ENCODE measurements at regions not wholly inside any gene's neighbourhood (a gene's known extent, or its start where the extent isn't known, plus 50 kb on each side); places are given as distances from the start of the nearest gene placed in this dataset.

DNA sequence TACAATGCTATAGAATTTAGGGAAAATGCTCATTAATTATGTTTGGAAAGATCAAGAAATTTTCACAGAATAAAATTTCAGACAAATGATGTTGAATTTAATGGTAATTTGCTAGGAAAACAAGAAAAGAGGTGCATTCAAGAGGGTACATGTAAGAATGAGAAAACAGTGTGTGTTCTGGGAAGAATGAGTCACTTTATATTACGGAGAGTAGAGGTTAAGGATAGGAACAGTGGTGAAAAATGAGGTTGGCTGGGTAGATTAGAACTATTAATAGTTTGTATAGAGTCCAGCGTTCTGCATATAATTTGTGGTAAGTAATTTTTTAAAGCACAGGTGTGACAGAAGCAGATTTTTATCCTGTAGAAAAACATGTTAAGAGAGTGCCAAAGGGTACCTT lies 336.7 kb upstream of the MBL2 start:
- TF ChIP-seq GATA2 (IDR thresholded peaks at IDR 0.05; ENCODE audit: low read depth, low read length): no peak
- no peak for TF ChIP-seq GATA3 (IDR thresholded peaks at IDR 0.05; ENCODE audit: low read depth, low read length)

DNA sequence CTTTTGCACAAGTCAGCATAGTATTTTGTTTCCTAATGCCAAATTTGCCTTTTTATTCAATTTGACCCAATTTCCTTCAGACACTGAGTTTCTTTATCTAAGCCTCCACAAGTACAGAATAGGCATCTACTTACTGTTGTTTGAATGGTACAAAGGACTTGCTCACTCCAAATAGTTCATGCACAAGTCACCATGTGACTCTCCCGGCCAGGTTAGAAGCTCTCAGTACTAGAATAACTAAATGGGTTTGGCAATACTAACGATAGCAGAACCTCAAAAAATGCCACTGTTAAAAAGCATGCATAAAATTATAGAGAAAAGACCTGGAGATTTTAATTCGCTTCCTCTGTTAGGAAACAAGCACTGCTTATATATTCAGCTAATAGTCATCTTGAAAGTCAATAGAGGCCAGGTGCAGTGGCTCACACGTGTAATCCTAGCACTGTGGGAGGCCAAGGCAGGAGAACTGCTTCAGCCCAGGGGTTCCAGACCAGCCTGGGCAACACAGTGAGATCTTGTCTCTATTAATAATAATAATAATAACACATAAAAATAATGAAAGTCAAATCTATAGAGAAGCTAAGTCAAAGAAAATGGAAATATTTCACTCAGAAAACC lies 335.8 kb upstream of the MBL2 start:
- no peak for TF ChIP-seq GATA2 (IDR thresholded peaks at IDR 0.05; ENCODE audit: low read depth, low read length)
- TF ChIP-seq GATA3 (IDR thresholded peaks at IDR 0.05; ENCODE audit: low read depth, low read length): no peak

DNA sequence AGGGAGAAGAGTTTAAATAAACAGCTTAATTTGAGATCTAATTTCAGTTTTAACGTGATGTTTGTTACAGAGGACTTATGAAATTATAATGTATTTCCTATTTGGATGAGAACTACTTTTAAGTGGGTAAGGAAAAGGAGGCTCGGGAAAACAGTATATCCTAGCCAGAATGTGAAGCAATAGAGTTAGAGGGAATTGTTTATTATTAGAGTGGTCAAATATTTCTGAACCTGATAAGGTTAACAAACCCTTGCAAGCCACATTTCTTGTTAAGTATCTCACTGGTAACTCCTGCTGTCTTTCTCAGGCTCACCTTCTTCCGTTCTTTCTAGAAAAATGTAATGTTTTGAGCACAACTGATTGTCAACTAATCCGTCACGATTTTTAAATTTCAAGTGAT lies 335.1 kb upstream of the MBL2 start:
- TF ChIP-seq GATA3 (IDR thresholded peaks at IDR 0.05; ENCODE audit: low read depth, low read length) (no peak), GATA2 (IDR thresholded peaks at IDR 0.05; ENCODE audit: low read depth, low read length) (no peak)

DNA sequence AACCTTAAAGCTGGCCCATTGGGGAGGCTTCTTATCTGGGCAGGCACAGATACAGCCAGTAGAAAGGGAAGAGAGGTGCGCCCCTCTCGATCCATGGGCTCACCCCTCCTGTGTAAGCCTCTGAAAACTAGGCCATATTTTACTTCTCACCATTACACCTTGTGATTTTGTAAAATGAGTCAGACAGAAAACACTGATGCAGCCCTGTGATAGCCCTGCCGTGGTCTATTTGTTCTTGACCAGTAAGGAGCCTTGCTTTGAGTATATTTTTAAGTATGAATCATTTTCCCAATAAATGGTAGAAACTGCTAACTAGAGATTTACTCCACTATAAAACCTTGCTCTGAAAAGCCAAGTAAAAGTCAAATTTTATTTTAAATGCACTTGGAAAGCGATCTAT lies 329.8 kb upstream of the MBL2 start:
- TF ChIP-seq GATA3 (IDR thresholded peaks at IDR 0.05; ENCODE audit: low read depth, low read length): no peak
- no peak for TF ChIP-seq GATA2 (IDR thresholded peaks at IDR 0.05; ENCODE audit: low read depth, low read length)

DNA sequence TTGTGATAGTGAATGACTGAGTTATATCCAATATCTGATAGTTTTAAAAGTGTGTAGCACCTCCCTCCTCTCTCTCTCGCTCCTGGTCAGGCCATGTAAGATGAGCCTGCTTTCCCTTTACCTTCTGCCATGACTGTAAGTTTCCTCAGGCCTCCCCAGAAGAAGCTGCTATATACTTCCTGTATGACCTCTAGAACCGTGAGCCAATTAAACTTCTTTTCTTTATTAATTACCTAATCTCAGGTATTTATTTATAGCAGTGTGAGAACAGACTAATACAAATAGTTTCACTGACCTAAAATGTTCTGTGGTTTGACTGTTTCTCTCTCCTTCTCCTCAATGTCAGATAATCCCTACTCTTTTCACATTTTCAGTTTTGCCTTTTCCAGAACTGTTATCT lies 321.3 kb upstream of the MBL2 start:
- TF ChIP-seq GATA2 (IDR thresholded peaks at IDR 0.05; ENCODE audit: low read depth, low read length): no peak
- TF ChIP-seq GATA3 (IDR thresholded peaks at IDR 0.05; ENCODE audit: low read depth, low read length): no peak

DNA sequence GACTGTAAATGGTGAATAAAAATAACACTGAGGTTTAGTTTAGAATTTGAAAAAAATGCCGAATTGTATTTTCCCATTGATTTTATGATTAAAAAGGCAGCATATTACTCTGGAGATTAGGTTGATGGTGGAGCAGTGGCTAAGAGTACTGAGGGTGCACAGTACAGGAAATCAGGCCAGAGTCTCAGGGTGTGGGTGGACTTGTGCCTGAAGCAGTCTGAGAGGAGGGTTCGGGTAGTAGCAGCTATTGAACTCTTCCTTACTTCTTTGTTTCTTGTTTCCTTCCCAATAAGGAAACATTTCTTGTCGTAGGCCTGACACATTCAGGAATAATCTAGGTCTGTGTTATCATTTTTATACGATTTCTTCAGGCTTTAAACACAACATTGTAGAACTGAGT lies 319.0 kb upstream of the MBL2 start:
- TF ChIP-seq GATA3 (IDR thresholded peaks at IDR 0.05; ENCODE audit: low read depth, low read length): no peak
- TF ChIP-seq GATA2 (IDR thresholded peaks at IDR 0.05; ENCODE audit: low read depth, low read length): no peak

DNA sequence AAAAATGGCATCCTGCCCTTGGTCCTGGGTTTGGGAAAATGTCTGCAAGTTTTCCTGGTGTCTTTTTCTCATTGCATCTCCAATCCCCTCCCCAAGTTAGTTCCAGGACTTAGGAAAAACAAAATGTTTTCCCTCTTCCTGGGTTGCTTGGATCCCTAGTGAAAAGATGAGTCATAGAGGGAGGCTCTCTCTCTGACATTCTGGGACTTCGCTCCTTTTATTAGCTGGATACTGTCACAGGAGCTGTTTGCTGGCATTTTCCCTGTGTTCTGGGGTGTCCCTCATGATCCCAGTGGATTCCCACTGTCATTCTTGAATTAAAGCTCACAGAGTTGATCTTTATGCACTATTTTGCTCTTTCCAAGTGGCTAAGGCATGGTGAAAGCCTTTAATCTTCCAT lies 316.4 kb upstream of the MBL2 start:
- TF ChIP-seq GATA3 (IDR thresholded peaks at IDR 0.05; ENCODE audit: low read depth, low read length) (no peak), GATA2 (IDR thresholded peaks at IDR 0.05; ENCODE audit: low read depth, low read length) (no peak)

DNA sequence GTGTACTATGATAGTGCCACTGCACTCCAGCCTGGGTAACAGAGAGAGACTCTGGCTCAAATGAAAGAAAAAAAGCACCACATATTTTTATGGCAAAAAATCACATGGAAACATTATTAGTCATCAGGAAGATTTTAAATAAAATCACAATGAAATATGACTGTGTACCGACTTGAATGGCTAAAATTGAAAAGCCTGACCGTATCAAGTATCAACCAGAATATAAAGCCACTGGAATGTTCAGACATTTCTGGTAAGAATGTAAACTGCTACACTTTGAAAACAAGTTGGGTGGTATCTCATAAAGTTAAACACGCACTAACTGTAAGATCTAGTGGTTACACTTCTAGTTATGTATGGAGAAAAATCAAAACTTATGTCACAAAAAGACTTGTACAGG lies 306.7 kb upstream of the MBL2 start:
- TF ChIP-seq GATA3 (IDR thresholded peaks at IDR 0.05; ENCODE audit: low read depth, low read length) (no peak), GATA2 (IDR thresholded peaks at IDR 0.05; ENCODE audit: low read depth, low read length) (no peak)

DNA sequence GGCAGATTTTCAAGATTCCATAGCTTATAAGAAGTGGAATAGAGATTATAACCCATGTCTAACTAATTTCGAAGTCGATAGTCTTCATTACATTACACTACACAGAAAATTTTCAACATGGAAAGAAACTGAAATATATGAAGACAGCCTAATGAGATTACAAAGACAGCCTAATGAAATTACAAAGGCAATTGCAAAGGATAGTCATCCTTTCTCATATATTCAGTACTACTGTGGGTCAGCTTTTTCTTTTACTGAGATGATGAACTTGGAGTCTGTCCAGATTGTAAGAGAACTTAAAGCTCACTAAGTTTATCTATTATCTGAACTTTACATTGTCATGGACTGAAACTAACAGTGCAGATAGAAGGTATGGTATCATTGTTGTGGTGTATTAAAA lies 304.4 kb upstream of the MBL2 start:
- TF ChIP-seq GATA3 (IDR thresholded peaks at IDR 0.05; ENCODE audit: low read depth, low read length) (no peak), GATA2 (IDR thresholded peaks at IDR 0.05; ENCODE audit: low read depth, low read length) (no peak)

DNA sequence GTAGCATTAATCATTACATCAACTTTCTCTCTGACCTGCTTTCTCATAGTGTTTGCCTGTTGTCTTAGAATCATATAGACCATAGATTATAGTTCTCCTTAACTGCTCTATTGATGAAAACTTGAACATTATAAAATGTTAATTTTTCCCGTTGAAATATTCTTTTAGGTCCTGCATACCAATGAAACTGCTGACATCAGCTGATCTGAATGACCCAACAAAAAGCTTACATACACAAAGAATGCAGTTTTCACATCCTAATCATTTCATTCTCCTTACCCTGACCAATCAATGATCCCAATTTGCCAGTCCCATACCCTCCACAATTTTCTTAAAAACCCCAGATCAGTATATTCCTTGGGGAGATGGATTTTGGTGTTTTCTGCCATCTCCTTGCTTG lies 302.9 kb upstream of the MBL2 start:
- TF ChIP-seq GATA2 (IDR thresholded peaks at IDR 0.05; ENCODE audit: low read depth, low read length) (no peak), GATA3 (IDR thresholded peaks at IDR 0.05; ENCODE audit: low read depth, low read length) (no peak)

DNA sequence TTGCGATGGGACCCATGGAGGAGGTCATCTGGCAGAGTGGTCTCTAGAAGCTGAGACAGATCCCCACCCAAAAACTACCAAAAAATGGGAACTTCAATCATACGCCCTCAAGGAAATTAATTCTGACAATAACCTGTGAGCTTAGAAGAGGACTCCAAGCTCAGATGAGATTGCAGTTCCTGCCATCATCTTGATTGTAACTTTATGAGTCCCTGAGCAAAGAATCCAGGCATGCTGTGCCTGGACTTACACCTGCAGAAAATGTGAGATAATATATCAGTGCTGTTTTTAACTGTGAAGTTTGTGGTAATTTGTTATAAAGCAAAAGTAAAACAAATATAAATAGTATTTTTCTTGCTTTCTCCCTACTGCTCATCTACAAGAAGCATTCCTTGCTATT lies 299.6 kb upstream of the MBL2 start:
- TF ChIP-seq GATA2 (IDR thresholded peaks at IDR 0.05; ENCODE audit: low read depth, low read length) (no peak), GATA3 (IDR thresholded peaks at IDR 0.05; ENCODE audit: low read depth, low read length) (no peak)

DNA sequence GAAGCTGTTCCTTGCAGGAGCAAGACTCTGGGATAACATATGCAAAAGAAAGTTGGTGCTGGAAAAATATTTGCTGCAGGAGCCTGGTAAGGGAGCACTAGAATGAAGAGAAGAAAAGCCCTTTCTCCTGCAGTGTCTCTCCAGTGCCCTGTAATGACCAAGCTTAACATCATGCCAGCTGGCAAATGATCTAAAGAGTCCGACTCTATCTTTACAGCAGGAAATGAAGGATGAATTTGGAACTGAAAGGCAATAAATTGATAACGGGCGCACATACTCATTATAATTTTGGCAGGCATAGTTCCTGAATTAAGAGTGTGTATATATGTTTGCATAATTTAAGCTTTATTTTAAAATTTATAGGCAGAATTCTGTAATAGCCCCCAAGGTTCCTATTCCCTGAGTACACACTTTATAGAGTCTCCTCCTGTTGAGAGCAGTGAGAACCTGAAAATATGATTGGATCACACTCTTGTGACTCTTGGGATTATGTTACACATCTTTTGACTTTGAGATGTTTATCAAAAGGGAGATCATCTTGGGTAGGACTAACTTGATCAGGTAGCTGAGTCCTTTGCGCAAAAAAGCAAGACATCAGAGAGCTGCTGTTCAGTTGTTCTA lies 299.0 kb upstream of the MBL2 start:
- TF ChIP-seq GATA2 (IDR thresholded peaks at IDR 0.05; ENCODE audit: low read depth, low read length) (no peak), GATA3 (IDR thresholded peaks at IDR 0.05; ENCODE audit: low read depth, low read length) (no peak)

DNA sequence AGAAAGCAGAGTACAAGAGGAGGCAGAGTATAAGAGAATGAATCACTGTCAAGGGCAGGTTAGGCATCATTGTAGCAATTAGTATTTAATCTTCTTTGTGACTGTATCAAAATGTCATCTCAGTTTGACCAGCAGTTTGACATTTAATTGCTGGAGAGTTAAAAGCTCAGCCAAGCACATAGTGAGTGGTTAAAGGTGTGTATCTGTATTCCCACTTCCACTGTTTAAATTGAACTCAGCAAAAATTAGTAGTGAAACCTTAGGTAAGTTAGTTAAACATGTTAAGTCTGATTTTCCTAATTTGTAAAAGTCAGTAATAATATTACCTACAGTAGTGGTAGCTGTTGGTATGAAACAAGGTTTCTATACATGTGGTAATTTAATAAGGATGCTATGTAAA lies 296.4 kb upstream of the MBL2 start:
- TF ChIP-seq GATA3 (IDR thresholded peaks at IDR 0.05; ENCODE audit: low read depth, low read length) (no peak), GATA2 (IDR thresholded peaks at IDR 0.05; ENCODE audit: low read depth, low read length) (no peak)

DNA sequence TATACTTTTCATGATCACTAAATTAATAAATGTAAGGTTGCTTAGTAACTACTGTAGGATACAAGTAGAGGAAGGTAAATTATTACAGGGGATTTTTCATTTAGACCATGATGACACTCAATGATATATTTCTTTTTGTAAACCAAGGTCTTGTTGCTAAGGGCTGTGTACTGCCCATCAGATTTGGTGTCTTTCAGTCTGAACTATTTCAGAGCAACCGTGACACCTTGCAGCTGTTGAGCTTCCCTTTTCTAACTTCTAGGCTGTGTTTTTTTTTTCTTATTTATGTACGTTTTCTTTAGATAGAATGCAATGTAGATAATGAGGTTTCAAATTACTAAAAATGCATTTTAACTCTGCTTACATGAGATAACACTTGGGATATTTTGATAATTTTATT lies 292.0 kb upstream of the MBL2 start:
- no peak for TF ChIP-seq GATA3 (IDR thresholded peaks at IDR 0.05; ENCODE audit: low read depth, low read length)
- TF ChIP-seq GATA2 (IDR thresholded peaks at IDR 0.05; ENCODE audit: low read depth, low read length): no peak

DNA sequence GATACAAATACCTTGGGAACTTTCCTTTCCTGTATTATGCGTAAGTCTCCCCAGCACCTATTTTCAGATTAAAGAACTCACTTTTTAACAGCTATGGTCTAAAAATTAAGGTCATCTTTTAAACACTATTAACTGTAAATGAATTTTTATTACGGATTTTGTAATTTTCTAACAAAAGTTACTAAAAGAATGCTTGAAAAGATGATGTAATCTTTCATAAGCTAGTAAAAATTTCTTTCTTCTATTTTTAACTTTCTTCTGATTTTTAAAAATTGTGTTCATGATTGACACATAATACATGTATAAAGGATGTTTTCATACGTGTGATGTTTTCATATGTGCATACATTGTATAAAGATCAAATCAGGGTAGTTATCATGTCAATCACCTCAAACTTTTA lies 291.2 kb upstream of the MBL2 start:
- TF ChIP-seq GATA2 (IDR thresholded peaks at IDR 0.05; ENCODE audit: low read depth, low read length) (no peak), GATA3 (IDR thresholded peaks at IDR 0.05; ENCODE audit: low read depth, low read length) (no peak)
